ENCODE measurements at regions not wholly inside any gene's neighbourhood (a gene's known extent, or its start where the extent isn't known, plus 50 kb on each side); places are given as distances from the start of the nearest gene placed in this dataset.
A peak's percentile ranks its signal among the peaks of the same experiment; 100 is the strongest.

GRCh38 chr20:56800088-56800487 lies 171.0 kb downstream of the TFAP2C start:
- DNase-seq (ENCODE audit: low read depth, low spot score) = no peak

DNA sequence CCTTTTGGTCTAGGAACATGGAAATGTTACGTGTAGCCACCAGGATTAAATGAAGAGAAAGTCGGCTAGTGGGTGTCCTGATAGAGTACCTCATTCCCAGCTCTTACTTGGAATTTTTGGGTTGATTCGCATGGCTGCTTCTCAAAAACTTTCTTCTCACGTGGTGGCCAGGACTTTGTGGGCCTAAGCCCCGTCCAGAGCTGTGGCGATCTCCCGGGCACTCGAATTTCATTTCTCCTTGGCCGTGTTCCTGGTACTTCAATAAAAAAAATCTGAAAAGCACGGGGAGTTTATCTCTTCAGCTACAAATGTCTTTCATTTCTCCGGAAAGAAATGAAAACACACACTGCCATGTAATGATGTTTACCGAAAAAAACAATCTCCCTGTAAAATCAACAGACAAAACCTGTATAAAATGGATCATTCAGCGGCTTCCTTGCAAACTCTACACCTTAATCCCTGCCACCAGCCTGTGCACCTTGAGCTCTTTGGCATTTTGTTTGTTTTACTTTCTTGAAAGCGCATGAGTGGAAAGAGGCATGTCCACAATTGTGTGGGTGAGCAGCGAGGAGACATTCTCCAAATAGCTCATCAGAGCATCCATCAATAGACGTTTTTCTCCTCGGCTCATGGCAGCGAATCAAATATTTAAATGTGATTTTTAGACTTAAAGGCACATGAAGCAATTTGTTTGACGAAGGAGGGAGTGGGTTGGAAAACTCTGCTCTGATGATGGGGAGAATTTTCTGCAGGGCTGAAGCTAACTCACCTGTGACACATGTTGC lies 173.1 kb downstream of the TFAP2C start:
- peak; percentile 69 for DNase-seq (ENCODE audit: low read depth, low spot score)

- DNase-seq (ENCODE audit: low read depth, low spot score) = peak; percentile 20
Observed at GRCh38 chr20:56802805-56803204, 173.7 kb downstream of the TFAP2C start.

DNA sequence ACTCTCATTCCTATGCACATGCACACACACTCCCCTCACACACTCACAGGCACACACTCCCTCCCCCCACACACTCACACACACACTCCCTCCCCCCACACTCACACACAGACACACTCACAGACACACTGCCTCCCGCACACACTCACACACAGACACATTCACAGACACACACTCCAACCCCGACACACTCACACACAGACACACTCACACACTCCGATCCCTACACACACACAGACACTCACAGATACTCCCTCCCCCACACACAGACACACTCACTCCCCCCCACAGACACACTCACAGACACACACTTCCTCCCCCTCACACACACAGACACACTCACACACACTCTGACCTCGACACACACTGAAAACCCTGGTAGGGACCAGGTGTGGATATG lies 176.2 kb downstream of the TFAP2C start:
- no peak for DNase-seq (ENCODE audit: low read depth, low spot score)

DNA sequence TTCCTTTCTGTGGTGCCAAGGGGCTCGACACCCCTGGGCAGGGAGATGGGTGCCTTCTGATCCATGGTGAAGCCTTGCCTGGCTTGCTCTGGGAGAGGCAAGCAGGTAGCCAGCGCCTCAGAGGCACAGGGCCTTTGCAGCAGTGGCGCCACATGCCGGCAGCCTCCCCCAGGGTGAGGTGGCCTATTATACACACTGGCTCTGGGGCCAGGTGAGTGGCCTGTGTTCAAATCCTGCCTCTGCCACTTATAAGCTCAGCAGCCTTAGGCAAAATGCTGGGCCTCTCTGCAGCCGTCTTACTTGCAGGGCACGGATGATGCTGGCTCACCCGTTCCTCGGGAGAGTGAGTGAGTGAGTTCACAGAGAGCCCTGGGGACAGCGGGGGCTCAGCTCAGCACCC lies 176.9 kb downstream of the TFAP2C start:
- no peak for DNase-seq (ENCODE audit: low read depth, low spot score)

GRCh38 chr20:56806952-56807517 lies 177.9 kb downstream of the TFAP2C start:
- DNase-seq (ENCODE audit: low read depth, low spot score) = peak; percentile 6

DNA sequence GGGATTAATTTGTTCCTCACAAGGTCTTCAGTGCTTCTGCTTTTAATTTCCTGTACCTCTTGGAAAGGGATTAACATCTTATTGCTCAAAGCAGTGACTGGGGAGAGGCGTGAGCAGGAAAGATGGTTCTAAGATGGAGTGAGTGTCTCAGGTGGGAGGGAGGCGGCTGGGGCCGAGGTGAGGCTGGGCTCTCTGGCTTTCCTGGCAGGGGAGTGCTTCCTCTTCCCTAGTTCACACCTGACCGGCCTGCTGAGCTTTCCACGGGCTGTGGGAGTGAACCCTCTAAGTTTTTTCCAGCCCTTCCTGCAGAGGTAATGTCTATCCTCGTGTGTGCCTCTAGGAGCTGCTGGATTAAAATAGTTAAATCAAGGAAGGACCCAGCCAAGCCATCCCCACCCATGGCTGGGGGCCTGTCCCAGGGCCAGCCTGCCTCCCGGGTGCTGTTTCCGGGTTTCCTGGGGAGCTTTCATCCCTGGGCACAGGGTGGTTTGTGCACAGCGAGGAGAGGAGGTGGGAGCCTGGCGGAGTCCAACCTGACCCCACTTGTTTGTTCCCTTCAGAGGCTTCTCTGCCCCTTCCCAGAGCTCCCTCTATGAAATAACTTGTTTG lies 179.1 kb downstream of the TFAP2C start:
- DNase-seq (ENCODE audit: low read depth, low spot score) = no peak

DNA sequence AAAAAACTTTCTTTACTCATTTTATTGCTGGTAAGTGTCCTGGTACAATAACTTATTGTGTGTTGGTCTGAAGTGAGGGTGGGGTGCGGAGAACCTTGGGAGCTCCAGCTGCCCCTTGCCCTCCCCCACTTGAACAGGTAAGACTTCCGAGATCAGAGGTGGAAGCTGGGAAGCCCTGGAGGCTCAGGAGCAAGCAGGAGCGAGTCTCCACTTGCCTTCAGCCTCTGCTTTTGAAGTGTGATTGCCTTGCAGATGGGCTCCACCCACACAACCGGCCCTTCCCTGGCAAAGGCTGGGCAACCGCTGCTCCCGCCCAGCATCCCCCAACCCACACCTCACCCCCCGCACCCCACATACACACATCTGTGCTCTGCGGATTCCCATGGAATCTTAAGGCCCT lies 179.6 kb downstream of the TFAP2C start:
- no peak for DNase-seq (ENCODE audit: low read depth, low spot score)

DNA sequence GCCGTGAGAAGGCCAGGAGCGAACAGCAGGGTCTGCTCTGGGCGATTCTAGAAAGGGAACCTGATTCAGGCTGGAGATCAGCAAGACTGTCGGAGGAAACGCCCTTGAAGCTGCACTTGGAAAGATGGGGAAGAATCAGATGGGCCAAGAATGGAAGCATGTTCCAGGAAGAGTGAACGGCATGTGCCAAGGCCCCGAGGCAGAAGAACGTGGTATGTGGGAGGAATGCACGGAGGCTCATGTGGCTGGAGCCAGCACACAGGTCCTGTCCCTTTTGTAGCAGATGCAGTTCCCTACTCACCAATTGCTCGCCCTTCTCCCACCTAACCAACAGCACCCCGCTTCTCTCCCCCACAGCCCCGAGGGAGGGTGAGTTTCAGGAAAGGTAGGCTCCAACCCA lies 180.6 kb downstream of the TFAP2C start:
- DNase-seq (ENCODE audit: low read depth, low spot score) = no peak

- DNase-seq (ENCODE audit: low read depth, low spot score) = no peak
Observed at GRCh38 chr20:56810141-56810540, 181.0 kb downstream of the TFAP2C start.

- no peak for DNase-seq (ENCODE audit: low read depth, low spot score)
Observed at GRCh38 chr20:56815796-56816195, 186.7 kb downstream of the TFAP2C start.

DNA sequence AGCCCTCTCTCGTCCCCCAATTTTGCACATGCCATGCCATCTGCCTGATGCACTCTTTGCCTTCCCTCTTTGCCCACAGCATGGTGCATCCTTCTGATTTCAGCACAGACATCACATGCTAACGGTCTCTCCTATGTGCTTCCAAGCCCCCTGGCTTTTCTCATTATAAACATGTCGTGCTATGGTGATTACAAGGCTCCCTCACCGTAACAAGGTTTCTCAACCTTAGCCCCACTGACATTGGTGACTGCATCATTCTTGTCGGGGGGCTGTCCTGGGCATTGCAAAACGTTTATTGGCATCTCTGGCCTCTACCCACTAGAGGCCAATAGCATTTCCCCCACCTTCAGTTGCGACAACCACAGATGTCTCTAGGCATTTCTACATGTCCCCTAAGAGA lies 187.2 kb downstream of the TFAP2C start:
- DNase-seq (ENCODE audit: low read depth, low spot score) = no peak

GRCh38 chr20:56817780-56818675 lies 188.9 kb downstream of the TFAP2C start:
- DNase-seq (ENCODE audit: low read depth, low spot score) = no peak

GRCh38 chr20:56820984-56821383 lies 191.9 kb downstream of the TFAP2C start:
- no peak for DNase-seq (ENCODE audit: low read depth, low spot score)

- DNase-seq (ENCODE audit: low read depth, low spot score) = no peak
Observed at GRCh38 chr20:56826306-56826704, 197.2 kb downstream of the TFAP2C start.

DNA sequence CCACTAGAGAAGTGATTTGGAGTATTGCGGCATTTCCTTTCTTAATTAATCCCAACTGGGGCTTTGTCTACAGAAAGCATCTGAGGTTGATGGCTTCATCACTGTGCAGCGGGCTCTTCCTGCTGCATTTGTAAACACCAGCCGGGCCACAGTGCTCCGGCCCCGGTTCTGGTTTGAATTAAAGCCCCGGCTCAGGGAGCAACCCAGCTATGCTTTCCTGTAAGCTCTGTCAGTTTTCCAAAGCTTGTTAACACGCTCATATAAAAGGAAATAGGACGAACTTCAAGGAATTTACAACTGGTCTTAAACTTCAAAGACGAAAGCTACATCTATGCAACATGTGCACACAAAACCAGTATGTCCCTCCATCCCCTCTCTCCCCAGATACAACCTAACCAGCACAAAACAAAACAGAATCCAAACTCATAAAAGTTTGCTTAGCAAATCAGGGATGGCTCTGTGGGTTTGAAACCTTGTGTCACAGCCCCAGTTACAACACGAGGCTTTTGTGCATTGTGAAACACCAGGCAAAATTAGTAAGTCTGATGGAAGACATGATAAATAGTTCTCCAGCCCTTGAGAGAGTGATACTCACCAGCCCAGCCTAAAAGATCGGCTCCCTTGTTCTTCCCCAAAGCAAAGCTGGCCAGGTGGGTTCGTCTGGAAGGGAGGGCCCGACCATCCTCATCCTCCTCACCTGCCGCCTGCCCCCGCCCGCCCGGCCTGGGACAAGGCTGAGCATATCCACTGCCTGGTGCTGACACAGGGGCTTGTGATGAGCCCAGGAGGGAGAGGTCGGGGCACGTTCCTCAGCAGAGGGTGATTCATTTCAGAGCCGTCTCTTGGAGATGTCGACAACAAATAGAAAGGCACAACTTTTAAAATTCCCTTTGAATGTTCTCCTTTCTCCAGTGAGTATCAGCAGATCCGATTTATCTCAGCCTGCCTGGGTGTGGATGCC lies 197.9 kb downstream of the TFAP2C start:
- no peak for DNase-seq (ENCODE audit: low read depth, low spot score)

GRCh38 chr20:56827763-56828162 lies 198.7 kb downstream of the TFAP2C start:
- DNase-seq (ENCODE audit: low read depth, low spot score) = no peak

GRCh38 chr20:56828402-56828801 lies 199.3 kb downstream of the TFAP2C start:
- no peak for DNase-seq (ENCODE audit: low read depth, low spot score)

- DNase-seq (ENCODE audit: low read depth, low spot score) = no peak
Observed at GRCh38 chr20:56829788-56830385, 200.8 kb downstream of the TFAP2C start.

GRCh38 chr20:56831795-56832194 lies 202.7 kb downstream of the TFAP2C start:
- DNase-seq (ENCODE audit: low read depth, low spot score) = no peak

Data from astrocyte of the hippocampus (primary cell).